Prostate gland (tissue), 2 donors: ENCODE measurements at regions not wholly inside any gene's neighbourhood (a gene's known extent, or its start where the extent isn't known, plus 50 kb on each side); places are given as distances from the start of the nearest gene placed in this dataset.
"Not testable (repeated sequence)": the region's sequence is repeated elsewhere in the genome, so short reads cannot be mapped to it uniquely, and the experiment has no call there.

Experiments
- DNase-seq: peaks from one replicate; pipeline ENCODE4 v3.0.0-alpha.2; 2019; ENCODE audit warnings: low spot score
- H3K27ac ChIP-seq, 2 donors: fragments of 200-600 bp; sonication (generic); 2 replicates each; pipeline ENCODE4 v1.5.1; 2017 to 2019
- H3K27me3 ChIP-seq: fragments of 200-600 bp; sonication (generic); replicated peaks from 2 replicates; pipeline ENCODE4 v1.5.1; 2019; ENCODE audit not compliant: insufficient read depth
- H3K36me3 ChIP-seq, 2 donors: fragments of 200-600 bp; sonication (generic); 1 replicate in 1 of 2; 2 replicates in 1 of 2; pipeline versions ENCODE4 v1.5.1 to v1.8.1; 2017 to 2019
- H3K4me1 ChIP-seq: fragments of 200-600 bp; sonication (generic); replicated peaks from 2 replicates; pipeline ENCODE4 v1.5.1; 2019
- H3K4me3 ChIP-seq, 2 donors: fragments of 200-600 bp; sonication (generic); 2 replicates each; pipeline ENCODE4 v1.5.1; 2017 to 2019
- H3K9me3 ChIP-seq: fragments of 200-600 bp; sonication (generic); 2 replicates; pipeline ENCODE4 v1.5.1; 2017
- CTCF ChIP-seq, 4 experiments: fragments of 200-600 bp in 2 of 4; fragments of 450-650 bp in 2 of 4; sonication (generic) in 2 of 4; IDR thresholded peaks; 1 replicate in 3 of 4; 2 replicates in 1 of 4; pipeline ENCODE4 v1.5.1; 2016 to 2019; ENCODE audit warnings: antibody characterized with exemption in 4 of 4, mild to moderate bottlenecking in 2 of 4, moderate library complexity in 2 of 4
- POLR2A ChIP-seq: fragments of 450-650 bp; IDR thresholded peaks from one replicate; pipeline ENCODE4 v1.6.1; 2016; ENCODE audit warnings: antibody characterized with exemption, mild to moderate bottlenecking
- POLR2AphosphoS5 ChIP-seq: sonication (generic); formaldehyde crosslinking; IDR thresholded peaks from one replicate; pipeline ENCODE4 v1.6.1; 2017; ENCODE audit warnings: antibody characterized with exemption
- WGBS: methylation state at CpG from one replicate; pipeline ENCODE4 v1.1.5; 2018; 5-methylcytosine and 5-hydroxymethylcytosine counted together
- intact Hi-C: fragments of 100-400 bp; cut with DNase I; formaldehyde crosslinking; loops from one replicate; pipeline ENCODE4 v1.14.2; 2022

DNA sequence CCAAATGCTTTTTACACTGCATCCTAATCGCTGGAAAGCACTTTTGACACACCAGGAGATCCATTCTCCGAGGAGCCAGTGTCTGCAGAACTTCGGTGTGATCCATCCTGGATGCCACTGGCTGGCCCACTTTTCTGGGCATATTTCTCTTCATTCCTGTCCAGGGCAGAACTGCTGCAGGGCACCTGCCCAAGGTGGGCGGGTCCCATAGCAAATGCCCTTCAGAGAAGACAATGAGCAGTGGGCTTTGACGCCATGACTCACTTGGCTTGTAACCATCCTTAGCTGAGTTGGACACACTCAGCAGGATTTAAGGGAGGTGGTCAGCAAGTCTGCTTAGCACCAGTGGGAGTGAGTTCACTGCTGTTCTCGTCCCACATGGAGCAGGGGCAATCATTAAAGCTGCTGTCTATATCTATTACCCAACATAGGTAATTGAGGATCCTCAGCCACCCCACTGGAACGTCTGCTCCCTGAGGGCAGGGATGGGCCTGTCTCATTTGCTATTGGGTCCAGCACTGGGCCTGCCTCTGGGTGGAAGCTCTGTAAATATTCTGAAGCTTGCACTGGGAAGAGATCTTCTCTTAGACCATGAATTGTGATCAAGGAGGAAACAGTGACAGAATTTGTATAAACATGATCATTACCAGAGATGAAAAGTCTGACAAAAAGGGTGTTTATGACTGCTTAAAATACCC lies 112.7 kb upstream of the IQSEC1 start:
- H3K4me3 ChIP-seq, result no peak overlapping the region
- H3K27me3 ChIP-seq, result no peaks in the 10 kb centered on the region
- H3K27ac ChIP-seq, result no peak overlapping the region
- no peaks in the 10 kb centered on the region for H3K36me3 ChIP-seq
- WGBS, result 71% methylated on average over 7 of the region's 7 CpGs
- no peaks in the 10 kb centered on the region for H3K9me3 ChIP-seq
- H3K4me1 ChIP-seq, result no peaks in the 10 kb centered on the region
- TF ChIP-seq POLR2A, result no peak
- no peak for TF ChIP-seq CTCF (IDR thresholded peaks at IDR 0.05)
- TF ChIP-seq POLR2AphosphoS5, result no peak
- intact Hi-C loops, result no loop called here
- DNase-seq, result no peak

DNA sequence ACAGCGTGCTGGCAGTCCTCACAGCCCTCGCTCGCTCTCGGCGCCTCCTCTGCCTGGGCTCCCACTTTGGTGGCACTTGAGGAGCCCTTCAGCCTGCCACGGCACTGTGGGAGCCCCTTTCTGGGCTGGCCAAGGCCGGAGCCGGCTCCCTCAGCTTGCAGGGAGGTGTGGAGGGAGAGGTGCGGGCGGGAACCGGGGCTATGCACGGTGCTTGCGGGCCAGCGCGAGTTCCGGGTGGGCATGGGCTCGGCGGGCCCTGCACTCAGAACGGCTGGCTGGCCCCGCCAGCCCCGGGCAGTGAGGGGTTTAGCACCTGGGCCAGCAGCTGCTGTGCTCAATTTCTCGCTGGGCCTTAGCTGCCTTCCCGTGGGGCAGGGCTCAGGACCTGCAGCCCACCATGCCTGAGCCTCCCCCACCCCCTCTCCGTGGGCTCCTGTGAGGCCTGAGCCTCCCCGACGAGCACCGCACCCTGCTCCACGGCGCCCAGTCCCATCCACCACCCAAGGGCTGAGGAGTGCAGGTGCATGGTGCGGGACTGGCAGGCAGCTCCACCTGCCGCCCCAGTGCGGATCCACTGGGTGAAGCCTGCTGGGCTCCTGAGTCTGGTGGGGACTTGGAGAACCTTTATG lies 106.5 kb upstream of the IQSEC1 start:
- intact Hi-C loops, result not testable (repeated sequence)

DNA sequence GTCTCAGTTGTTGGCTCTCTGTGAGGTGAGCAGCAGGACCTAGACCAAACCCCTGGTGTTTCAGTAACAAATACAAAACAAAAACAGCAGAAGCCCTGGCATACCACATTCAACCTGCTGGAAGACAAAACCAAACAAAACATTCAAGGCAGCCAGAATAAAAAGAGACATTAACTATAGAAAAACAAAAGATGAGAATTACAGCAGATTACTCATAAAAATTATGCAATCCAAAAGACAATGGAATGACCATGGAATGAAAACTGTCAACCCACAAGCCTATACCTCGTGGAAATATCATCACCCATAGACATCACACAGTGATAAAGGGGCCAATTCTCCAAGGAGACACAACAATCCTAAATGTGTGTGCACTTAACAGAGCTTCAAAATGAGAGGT lies 106.0 kb upstream of the IQSEC1 start:
- no peaks in the 10 kb centered on the region for H3K36me3 ChIP-seq
- intact Hi-C loops, result no loop called here
- no peak overlapping the region for H3K4me3 ChIP-seq
- H3K4me1 ChIP-seq, result no peaks in the 10 kb centered on the region
- no peak for DNase-seq
- no peaks in the 10 kb centered on the region for H3K27me3 ChIP-seq
- TF ChIP-seq CTCF (IDR thresholded peaks at IDR 0.05) (no peak), POLR2AphosphoS5 (no peak), POLR2A (no peak)
- no peak overlapping the region for H3K27ac ChIP-seq
- WGBS, result 89% methylated on average over 1 of the region's 1 CpG
- H3K9me3 ChIP-seq, result no peaks in the 10 kb centered on the region

More for the DNA sequence above, 106.5 kb upstream of the IQSEC1 start:
- H3K4me1 ChIP-seq, H3K4me3 ChIP-seq, H3K9me3 ChIP-seq, DNase-seq, H3K27me3 ChIP-seq, H3K36me3 ChIP-seq, H3K27ac ChIP-seq: not testable (repeated sequence)
- 97% methylated on average over 32 of the region's 32 CpGs for WGBS

DNA sequence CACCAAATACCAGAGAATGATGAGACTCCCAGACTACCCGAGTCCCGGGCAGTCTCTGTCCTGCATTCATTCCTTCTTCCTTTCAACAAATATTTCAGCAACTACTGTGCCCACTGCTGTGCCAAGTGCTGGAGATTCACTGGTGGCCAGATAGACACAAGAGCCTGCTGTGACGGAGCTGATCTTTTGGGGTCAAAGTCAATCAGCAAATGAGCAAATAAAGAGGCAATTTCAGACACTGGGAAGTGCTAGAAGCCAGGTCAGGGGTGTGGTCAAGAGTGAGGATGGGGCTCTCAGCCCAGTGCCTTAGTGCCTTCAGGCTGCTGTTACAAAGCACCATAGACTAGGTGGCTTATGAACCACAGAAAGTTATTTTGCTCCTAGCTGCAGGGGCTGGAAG lies 104.9 kb upstream of the IQSEC1 start:
- Histone ChIP-seq H3K27ac (no peak overlapping the region), H3K36me3 (no peaks in the 10 kb centered on the region), H3K9me3 (no peaks in the 10 kb centered on the region), H3K4me1 (no peaks in the 10 kb centered on the region), H3K4me3 (no peak overlapping the region), H3K27me3 (no peaks in the 10 kb centered on the region)
- 93% methylated on average over 3 of the region's 3 CpGs for WGBS
- DNase-seq, result no peak
- intact Hi-C loops, result no loop called here
- TF ChIP-seq CTCF (IDR thresholded peaks at IDR 0.05), result no peak
- TF ChIP-seq POLR2AphosphoS5, result no peak
- TF ChIP-seq POLR2A, result no peak

- H3K4me3 ChIP-seq, result no peak overlapping the region
- H3K4me1 ChIP-seq, result no peaks in the 10 kb centered on the region
- 75% methylated on average over 4 of the region's 4 CpGs for WGBS
- no peaks in the 10 kb centered on the region for H3K27me3 ChIP-seq
- TF ChIP-seq CTCF (IDR thresholded peaks at IDR 0.05), result no peak
- TF ChIP-seq POLR2A, result no peak
- TF ChIP-seq POLR2AphosphoS5, result no peak
- no peak for DNase-seq
- H3K27ac ChIP-seq, result no peak overlapping the region
- H3K9me3 ChIP-seq, result no peaks in the 10 kb centered on the region
- intact Hi-C loops, result no loop called here
- H3K36me3 ChIP-seq, result no peaks in the 10 kb centered on the region
Observed at GRCh38 chr3:13177641-13178040, 104.4 kb upstream of the IQSEC1 start.
